ENCODE measurements at regions not wholly inside any gene's neighbourhood (a gene's known extent, or its start where the extent isn't known, plus 50 kb on each side); places are given as distances from the start of the nearest gene placed in this dataset.

- no peak for TF ChIP-seq CTCF (conservative IDR thresholded peaks at IDR 0.05)
These were observed 640.7 kb downstream of the LIG4 start for GRCh38 chr13:107574517-107575210.

GRCh38 chr13:107573184-107573583 is 642.2 kb downstream of the LIG4 start:
- H3K27ac ChIP-seq: no peak overlapping the region
- TF ChIP-seq CTCF (conservative IDR thresholded peaks at IDR 0.05): no peak

More at GRCh38 chr13:107574517-107575210, 640.7 kb downstream of the LIG4 start:
- no peak overlapping the region for H3K27ac ChIP-seq

GRCh38 chr13:107572156-107572555 is 643.2 kb downstream of the LIG4 start:
- no peak for TF ChIP-seq CTCF (conservative IDR thresholded peaks at IDR 0.05)
- H3K27ac ChIP-seq: no peak overlapping the region

- no peak overlapping the region for H3K27ac ChIP-seq
- TF ChIP-seq CTCF (conservative IDR thresholded peaks at IDR 0.05): no peak
These were observed 647.2 kb downstream of the LIG4 start for GRCh38 chr13:107568181-107568580.

GRCh38 chr13:107563099-107563925 is 652.0 kb downstream of the LIG4 start:
- TF ChIP-seq CTCF (conservative IDR thresholded peaks at IDR 0.05): no peak
- no peak overlapping the region for H3K27ac ChIP-seq

- H3K27ac ChIP-seq: no peak overlapping the region
- TF ChIP-seq CTCF (conservative IDR thresholded peaks at IDR 0.05): no peak
These were observed 653.1 kb downstream of the LIG4 start for GRCh38 chr13:107562203-107562602.

- no peak overlapping the region for H3K27ac ChIP-seq
- no peak for TF ChIP-seq CTCF (conservative IDR thresholded peaks at IDR 0.05)
These were observed 660.9 kb downstream of the LIG4 start for GRCh38 chr13:107554460-107554859.

Data from VCaP (cell line).